Fibroblast of pulmonary artery (primary cell): ENCODE measurements at regions not wholly inside any gene's neighbourhood (a gene's known extent, or its start where the extent isn't known, plus 50 kb on each side); places are given as distances from the start of the nearest gene placed in this dataset.

Experiments
- DNase-seq: peaks from one replicate; pipeline ENCODE4 v3.0.0-alpha.2; 2010; ENCODE audit warnings: low read depth
- H3K4me3 ChIP-seq: replicated peaks from 2 replicates; pipeline ENCODE4 v1.5.1; 2011; ENCODE audit warnings: low read depth, mild to moderate bottlenecking, control low read depth, low read length, moderate library complexity
- CTCF ChIP-seq: IDR thresholded peaks from 2 replicates; pipeline ENCODE4 v1.5.1; 2011; ENCODE audit warnings: mild to moderate bottlenecking, control low read depth, low read length, inconsistent platforms; ENCODE audit errors: missing control alignments

- H3K4me3 ChIP-seq, result no peak overlapping the region
- no peak for DNase-seq
- TF ChIP-seq CTCF, result no peak
Observed at GRCh38 chr1:101290922-101291561, 54.2 kb downstream of the S1PR1 start.

- DNase-seq, result peak; percentile 87
- no peak overlapping the region for H3K4me3 ChIP-seq
Observed at GRCh38 chr1:101291562-101292380, 55.0 kb downstream of the S1PR1 start.

DNA sequence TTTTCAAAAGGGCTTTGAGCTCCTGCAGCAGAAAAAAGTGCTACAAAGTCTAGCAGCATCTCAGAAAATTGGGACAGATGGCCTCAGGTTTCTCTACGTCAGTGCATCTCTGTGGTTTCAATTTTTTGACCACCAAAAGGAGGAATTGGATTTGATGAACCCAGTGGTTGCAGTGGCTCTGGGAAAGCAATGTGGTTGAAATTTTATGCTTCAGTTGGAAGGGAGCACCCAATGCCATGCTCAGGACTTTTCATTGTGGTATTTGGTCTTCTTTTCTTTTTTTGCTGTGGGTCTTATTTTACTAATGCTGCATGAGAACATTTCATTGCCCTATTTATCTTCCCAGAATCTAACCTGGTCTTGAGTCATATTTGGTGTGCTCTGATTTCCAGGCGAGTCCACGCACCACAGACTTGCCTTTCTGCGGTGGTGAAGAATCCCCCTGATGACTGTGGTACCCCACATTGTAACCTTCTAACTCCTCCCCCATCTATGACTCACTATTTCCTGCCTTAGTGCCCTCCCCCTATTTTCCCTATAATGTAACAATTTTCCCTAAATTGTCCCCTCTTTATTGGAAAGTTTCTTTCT, 56.7 kb downstream of the S1PR1 start:
- no peak for TF ChIP-seq CTCF
- no peak overlapping the region for H3K4me3 ChIP-seq
- DNase-seq, result peak; percentile 31

More at GRCh38 chr1:101291562-101292380, 55.0 kb downstream of the S1PR1 start:
- no peak for TF ChIP-seq CTCF

GRCh38 chr1:101295209-101295608, 58.4 kb downstream of the S1PR1 start:
- no peak overlapping the region for H3K4me3 ChIP-seq
- DNase-seq, result no peak

DNA sequence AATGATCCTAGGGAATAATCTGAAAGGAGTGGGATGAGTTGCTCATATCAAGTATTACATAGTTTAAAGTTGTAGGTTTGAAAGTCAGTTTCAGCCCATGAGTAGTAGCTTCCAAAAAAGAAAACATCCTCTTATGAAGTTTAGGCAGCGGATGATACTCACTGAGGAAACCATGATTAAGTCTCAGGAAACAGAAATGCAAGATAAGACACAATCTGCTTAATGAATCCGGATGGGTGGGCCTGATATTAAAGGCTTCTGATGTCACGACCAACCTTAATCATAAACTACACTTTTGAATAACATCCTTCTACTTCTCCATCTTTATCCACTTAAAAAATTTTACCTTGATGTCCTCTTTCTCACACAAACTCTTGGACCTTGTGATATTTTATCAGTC, 61.8 kb downstream of the S1PR1 start:
- no peak for TF ChIP-seq CTCF
- DNase-seq, result no peak
- no peak overlapping the region for H3K4me3 ChIP-seq

More at GRCh38 chr1:101295209-101295608, 58.4 kb downstream of the S1PR1 start:
- TF ChIP-seq CTCF, result no peak

GRCh38 chr1:101299141-101299540, 62.3 kb downstream of the S1PR1 start:
- H3K4me3 ChIP-seq, result no peak overlapping the region
- DNase-seq, result no peak
- TF ChIP-seq CTCF, result no peak
